A549 (cell line): ENCODE measurements at regions not wholly inside any gene's neighbourhood (a gene's known extent, or its start where the extent isn't known, plus 50 kb on each side); places are given as distances from the start of the nearest gene placed in this dataset.

Experiments
- ATAC-seq, 2 experiments: fragments of 200-7000 bp in 1 of 2; fragments of >200 bp in 1 of 2; cut with Nextera tagmentation in 1 of 2; cut with Tn5 transposase in 1 of 2; 3 replicates each; pipeline versions ENCODE4 v1.8.0 to v1.9.1; 2018 to 2020; ENCODE audit warnings: mild to moderate bottlenecking in 1 of 2, moderate library complexity in 1 of 2
- CTCF ChIA-PET: fragments of 300-600 bp; sonication (Branson Sonifier 250); formaldehyde crosslinking; extraction: SDS; loops from one replicate; lab custom pipeline; 2021; ENCODE audit warnings: antibody characterized with exemption, inconsistent platforms; lab: Yijun Ruan, JAX
- POLR2A ChIA-PET: fragments of 350-600 bp; formaldehyde crosslinking; extraction: SDS; loops from one replicate; lab custom pipeline; 2021; ENCODE audit warnings: antibody characterized with exemption, inconsistent platforms; lab: Yijun Ruan, JAX
- DNase-seq, 2 experiments: peaks; one replicate each; pipeline versions ENCODE4 v3.0.0 to v3.0.0-alpha.2; 2011 to 2016; ENCODE audit warnings: low read depth in 1 of 2, low spot score in 1 of 2
- FAIRE-seq: peaks from 2 replicates; lab custom pipeline; 2011; peaks lifted over from hg19 to GRCh38; lab: Jason Lieb, UNC
- H3K27ac ChIP-seq, 2 experiments: fragments of >200 bp; sonication (Bioruptor Twin); formaldehyde crosslinking; 3 replicates each; pipeline ENCODE4 v1.5.1; 2016 to 2017
- H3K4me1 ChIP-seq: fragments of >200 bp; sonication (Bioruptor Twin); formaldehyde crosslinking; 3 replicates; pipeline ENCODE4 v1.6.1; 2016
- H3K4me2 ChIP-seq: fragments of >200 bp; sonication (Bioruptor Twin); formaldehyde crosslinking; 3 replicates; pipeline ENCODE4 v1.6.1; 2016
- H3K4me3 ChIP-seq: fragments of >200 bp; sonication (Bioruptor Twin); formaldehyde crosslinking; 3 replicates; pipeline ENCODE4 v1.5.1; 2016
- H3K9me3 ChIP-seq: fragments of >200 bp; sonication (Bioruptor Twin); formaldehyde crosslinking; 3 replicates; pipeline ENCODE4 v1.6.1; 2016
- BCL3 ChIP-seq: fragments of >200 bp; sonication (Bioruptor Twin); formaldehyde crosslinking; IDR thresholded peaks from 3 replicates; pipeline ENCODE4 v1.6.1; 2016
- CTCF ChIP-seq: fragments of >200 bp; sonication (Bioruptor Twin); formaldehyde crosslinking; IDR thresholded peaks from 3 replicates; pipeline ENCODE4 v1.5.1; 2016
- E2F6 ChIP-seq: IDR thresholded peaks from 2 replicates; pipeline ENCODE4 v1.6.1; 2012; ENCODE audit warnings: low read depth, borderline replicate concordance
- EHMT2 ChIP-seq: fragments of 200-600 bp; sonication (generic); IDR thresholded peaks from 2 replicates; pipeline ENCODE4 v1.6.1; 2016; ENCODE audit warnings: antibody characterized with exemption, low read depth, mild to moderate bottlenecking, moderate library complexity
- ESRRA ChIP-seq: fragments of 150-350 bp; IDR thresholded peaks from 2 replicates; pipeline ENCODE4 v1.6.1; 2014; ENCODE audit warnings: mild to moderate bottlenecking, low read length, borderline replicate concordance
- HEYL ChIP-seq: fragments of 250-450 bp; sonication (Bioruptor Pico); IDR thresholded peaks from 2 replicates; pipeline ENCODE4 v1.8.0; 2021; ENCODE audit warnings: mild to moderate bottlenecking, moderate library complexity
- HOXB5 ChIP-seq: fragments of 250-450 bp; sonication (Bioruptor Pico); IDR thresholded peaks from 2 replicates; pipeline ENCODE4 v1.5.0; 2020; ENCODE audit warnings: mild to moderate bottlenecking, moderate library complexity
- MAZ ChIP-seq: fragments of 150-350 bp; IDR thresholded peaks from 2 replicates; pipeline ENCODE4 v1.6.1; 2014; ENCODE audit warnings: antibody characterized with exemption, low read depth, low read length, borderline replicate concordance
- NFE2L2 ChIP-seq: fragments of 150-350 bp; conservative IDR thresholded peaks from 2 replicates; pipeline ENCODE4 v1.6.1; 2014; ENCODE audit warnings: low read length
- NR3C1 ChIP-seq: fragments of >200 bp; sonication (Bioruptor Twin); formaldehyde crosslinking; IDR thresholded peaks from 3 replicates; pipeline ENCODE4 v1.6.1; 2017
- POLR2A ChIP-seq: IDR thresholded peaks from 2 replicates; pipeline ENCODE4 v1.6.1; 2012; ENCODE audit warnings: mild to moderate bottlenecking, low read length
- POLR2AphosphoS2 ChIP-seq: conservative IDR thresholded peaks from 2 replicates; pipeline ENCODE4 v1.6.1; 2012; ENCODE audit warnings: low read length, improper control_type of control experiment, inconsistent platforms
- RCOR1 ChIP-seq: fragments of 150-350 bp; IDR thresholded peaks from 2 replicates; pipeline ENCODE4 v1.6.1; 2014; ENCODE audit warnings: antibody characterized with exemption, low read length, low read depth
- RFX5 ChIP-seq: fragments of 450-650 bp; IDR thresholded peaks from 2 replicates; pipeline ENCODE4 v1.7.1; 2014; ENCODE audit warnings: antibody characterized with exemption, mild to moderate bottlenecking, moderate library complexity
- USF2 ChIP-seq: fragments of 450-650 bp; IDR thresholded peaks from 2 replicates; pipeline ENCODE4 v1.6.1; 2014; ENCODE audit warnings: antibody characterized with exemption
- ZC3H11A ChIP-seq: fragments of 450-650 bp; IDR thresholded peaks from 2 replicates; pipeline ENCODE4 v1.6.1; 2014; ENCODE audit warnings: antibody characterized with exemption, mild to moderate bottlenecking
- ZSCAN20 ChIP-seq: fragments of 250-450 bp; sonication (Bioruptor Pico); IDR thresholded peaks from 2 replicates; pipeline ENCODE4 v1.8.0; 2022; ENCODE audit warnings: mild to moderate bottlenecking, moderate library complexity
- WGBS: methylation state at CpG from one replicate; pipeline ENCODE4 v1.1.6; 2017; ENCODE audit errors: missing lambda C conversion rate; 5-methylcytosine and 5-hydroxymethylcytosine counted together

GRCh38 chr1:38609166-38610025 lies 250.2 kb downstream of the RRAGC start (continued):
- TF ChIP-seq BCL3 (no peak), NR3C1 (no peak), POLR2AphosphoS2 (no peak), ESRRA (no peak), NFE2L2 (no peak)

GRCh38 chr1:38608202-38608864 lies 251.2 kb downstream of the RRAGC start:
- Histone ChIP-seq H3K27ac (no peak overlapping the region), H3K4me1 (no peaks in the 10 kb centered on the region), H3K4me2 (no peak overlapping the region), H3K9me3 (no peaks in the 10 kb centered on the region), H3K4me3 (no peak overlapping the region)
- TF ChIP-seq USF2 (no peak), CTCF (0 out of 3 replicates have a peak, but pooled peaks have one; percentile 14)
- CTCF ChIA-PET = interaction anchor here (0.6 to 1.3 kb wide), 4 partner anchors 15 to 218 kb away, joined by 3 to 4 read pairs (median 3); no protein-coding TSS in a partner anchor
- FAIRE-seq (no peak), ATAC-seq (peak in 1 of 2 experiments; percentile 66; a peak in 2 of 6 replicates), DNase-seq (no peak)
- 53% methylated on average over 12 of the region's 17 CpGs for WGBS
- POLR2A ChIA-PET = no interaction called here

GRCh38 chr1:38607526-38607925 lies 252.0 kb downstream of the RRAGC start:
- ChIA-PET POLR2A (no interaction called here), CTCF (no interaction called here)
- TF ChIP-seq EHMT2 = no peak
- TF ChIP-seq RCOR1 = no peak
- no peak for TF ChIP-seq POLR2A
- TF ChIP-seq E2F6 = no peak
- no peak for TF ChIP-seq ZC3H11A
- no peak for TF ChIP-seq HEYL (CRISPR knock-in tag)
- no peak for TF ChIP-seq MAZ
- TF ChIP-seq ZSCAN20 = no peak
- TF ChIP-seq HOXB5 (CRISPR knock-in tag) = no peak
- TF ChIP-seq RFX5 = no peak
- H3K9me3 ChIP-seq = no peaks in the 10 kb centered on the region
- no peak overlapping the region for H3K4me3 ChIP-seq
- no peak overlapping the region for H3K27ac ChIP-seq
- DNase-seq (no peak), ATAC-seq (no peak), FAIRE-seq (no peak)
- no peak overlapping the region for H3K4me2 ChIP-seq
- WGBS = 10% methylated on average over 2 of the region's 8 CpGs
- H3K4me1 ChIP-seq = no peaks in the 10 kb centered on the region
